HEK293T (cell line): ENCODE measurements at regions not wholly inside any gene's neighbourhood (a gene's known extent, or its start where the extent isn't known, plus 50 kb on each side); places are given as distances from the start of the nearest gene placed in this dataset.

Experiments used
- CTCF ChIA-PET: fragments of 350-600 bp; formaldehyde crosslinking; extraction: SDS; loops from one replicate; lab custom pipeline; 2021; ENCODE audit warnings: antibody characterized with exemption, inconsistent platforms; lab: Yijun Ruan, JAX
- POLR2A ChIA-PET: fragments of 350-600 bp; formaldehyde crosslinking; extraction: SDS; loops from one replicate; lab custom pipeline; 2020; ENCODE audit warnings: antibody characterized with exemption, inconsistent platforms; lab: Yijun Ruan, JAX
- DNase-seq: peaks from one replicate; pipeline ENCODE4 v3.0.0; 2012; ENCODE audit warnings: mixed read lengths; ENCODE audit errors: extremely low spot score
- ARNT ChIP-seq: fragments of 450-650 bp; IDR thresholded peaks from 2 replicates; pipeline ENCODE4 v1.6.1; 2017; ENCODE audit warnings: mild to moderate bottlenecking
- BHLHE40 ChIP-seq: fragments of 450-650 bp; IDR thresholded peaks from 2 replicates; pipeline ENCODE4 v1.6.1; 2016; ENCODE audit warnings: mild to moderate bottlenecking, moderate library complexity, borderline replicate concordance
- CTBP1 ChIP-seq: fragments of 450-650 bp; IDR thresholded peaks from 2 replicates; pipeline ENCODE4 v1.6.1; 2016; ENCODE audit warnings: borderline replicate concordance
- ELF4 ChIP-seq: fragments of 450-650 bp; IDR thresholded peaks from 2 replicates; pipeline ENCODE4 v1.6.1; 2017; ENCODE audit warnings: antibody characterized with exemption
- FOXA1 ChIP-seq: fragments of 450-650 bp; IDR thresholded peaks from 2 replicates; pipeline ENCODE4 v1.6.1; 2016; ENCODE audit warnings: mild to moderate bottlenecking
- FOXK2 ChIP-seq: fragments of 450-650 bp; IDR thresholded peaks from 2 replicates; pipeline ENCODE4 v1.6.1; 2016; ENCODE audit warnings: mild to moderate bottlenecking
- FOXM1 ChIP-seq: fragments of 450-650 bp; IDR thresholded peaks from 2 replicates; pipeline ENCODE4 v1.6.1; 2017; ENCODE audit warnings: mild to moderate bottlenecking, borderline replicate concordance
- HDGF ChIP-seq: fragments of 450-650 bp; IDR thresholded peaks from 2 replicates; pipeline ENCODE4 v1.6.1; 2017; ENCODE audit warnings: antibody characterized with exemption, borderline replicate concordance
- L3MBTL2 ChIP-seq: fragments of 450-650 bp; conservative IDR thresholded peaks from 2 replicates; pipeline ENCODE4 v1.6.1; 2016; ENCODE audit warnings: mild to moderate bottlenecking
- LEF1 ChIP-seq: fragments of 450-650 bp; IDR thresholded peaks from 2 replicates; pipeline ENCODE4 v1.6.1; 2017; ENCODE audit warnings: mild to moderate bottlenecking, borderline replicate concordance
- NFRKB ChIP-seq: fragments of 450-650 bp; IDR thresholded peaks from 2 replicates; pipeline ENCODE4 v1.6.1; 2016; ENCODE audit warnings: mild to moderate bottlenecking, moderate library complexity
- PKNOX1 ChIP-seq: fragments of 450-650 bp; IDR thresholded peaks from 2 replicates; pipeline ENCODE4 v1.6.1; 2016
- SP1 ChIP-seq: fragments of 450-650 bp; IDR thresholded peaks from 2 replicates; pipeline ENCODE4 v1.6.1; 2017
- SUZ12 ChIP-seq: fragments of 450-650 bp; IDR thresholded peaks from 2 replicates; pipeline ENCODE4 v1.6.1; 2016; ENCODE audit warnings: mild to moderate bottlenecking
- TARDBP ChIP-seq: fragments of 450-650 bp; IDR thresholded peaks from 2 replicates; pipeline ENCODE4 v1.6.1; 2016
- ZNF384 ChIP-seq: fragments of 450-650 bp; IDR thresholded peaks from 2 replicates; pipeline ENCODE4 v1.6.1; 2016

DNA sequence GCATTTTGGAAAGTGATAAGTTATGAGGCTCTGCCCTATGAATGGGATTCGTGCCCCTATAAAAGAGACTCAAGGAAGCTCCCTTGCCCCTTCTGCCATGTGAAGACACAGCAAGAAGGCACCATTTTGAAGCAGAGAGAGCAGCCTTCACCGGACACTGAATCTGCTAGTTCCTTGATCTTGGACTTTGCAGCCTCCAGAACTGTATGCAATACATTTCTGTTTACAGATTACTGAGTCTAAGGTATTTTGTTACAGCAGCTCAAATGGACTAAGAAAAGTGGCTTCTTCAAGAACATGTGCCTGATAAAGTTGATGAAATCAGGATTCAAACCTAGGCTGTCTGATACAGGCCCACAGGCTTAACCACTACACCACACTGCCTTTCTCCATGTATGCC is 131.6 kb upstream of the MAP3K1 start:
- POLR2A ChIA-PET: no interaction called here
- CTCF ChIA-PET: no interaction called here
- no peak for DNase-seq
- TF ChIP-seq NFRKB (no peak), SP1 (no peak), ELF4 (no peak), PKNOX1 (no peak), LEF1 (no peak), TARDBP (no peak), BHLHE40 (no peak), CTBP1 (no peak), ARNT (no peak), HDGF (no peak), FOXA1 (no peak), L3MBTL2 (no peak), SUZ12 (no peak), ZNF384 (no peak), FOXM1 (no peak), FOXK2 (no peak)

DNA sequence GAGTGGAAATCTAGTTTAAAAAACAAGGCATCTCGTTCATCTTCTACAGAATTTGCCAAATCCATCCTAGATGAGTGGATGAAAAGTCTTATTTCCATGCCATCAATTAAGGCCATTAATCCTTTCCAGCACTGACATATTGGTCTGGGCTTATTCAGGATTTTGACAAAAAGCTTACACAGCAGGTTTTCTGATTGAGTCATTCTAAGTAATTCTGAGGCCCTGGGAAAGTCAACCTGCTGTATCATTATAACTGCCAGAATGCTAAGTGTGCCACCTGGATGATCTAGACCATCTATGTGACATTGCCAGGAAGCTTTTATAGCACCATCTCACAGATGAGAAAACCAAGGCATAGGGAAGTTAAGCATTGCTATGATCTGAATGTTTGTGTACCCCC is 132.1 kb upstream of the MAP3K1 start:
- DNase-seq: no peak
- TF ChIP-seq L3MBTL2 (no peak), CTBP1 (no peak), NFRKB (no peak), ZNF384 (no peak), TARDBP (no peak), FOXA1 (no peak), FOXK2 (no peak), ARNT (no peak), SUZ12 (no peak)
- CTCF ChIA-PET: no interaction called here
- POLR2A ChIA-PET: no interaction called here

DNA sequence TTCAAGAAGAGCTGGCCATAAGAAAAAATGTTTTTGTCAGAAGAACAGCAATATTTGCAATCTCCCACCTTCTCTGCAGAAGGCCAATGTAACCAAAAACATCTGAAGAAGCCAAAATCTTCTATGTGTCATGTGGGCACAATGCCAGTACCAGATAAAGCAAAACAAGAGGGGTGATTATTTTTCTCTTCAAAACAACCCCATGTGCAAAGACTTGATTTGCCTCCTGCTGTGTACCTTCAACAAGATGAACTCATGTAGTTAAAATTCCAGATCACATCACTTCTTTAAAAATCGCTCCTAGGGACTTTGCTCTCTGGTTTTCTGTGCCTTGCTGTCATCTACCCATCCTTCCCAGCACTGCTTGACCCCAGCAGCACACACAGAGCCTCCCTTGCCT is 134.0 kb upstream of the MAP3K1 start:
- TF ChIP-seq BHLHE40 (no peak), LEF1 (no peak), ELF4 (no peak), HDGF (no peak), TARDBP (no peak), PKNOX1 (no peak), ARNT (no peak)
- CTCF ChIA-PET: no interaction called here
- no peak for DNase-seq
- POLR2A ChIA-PET: no interaction called here

DNA sequence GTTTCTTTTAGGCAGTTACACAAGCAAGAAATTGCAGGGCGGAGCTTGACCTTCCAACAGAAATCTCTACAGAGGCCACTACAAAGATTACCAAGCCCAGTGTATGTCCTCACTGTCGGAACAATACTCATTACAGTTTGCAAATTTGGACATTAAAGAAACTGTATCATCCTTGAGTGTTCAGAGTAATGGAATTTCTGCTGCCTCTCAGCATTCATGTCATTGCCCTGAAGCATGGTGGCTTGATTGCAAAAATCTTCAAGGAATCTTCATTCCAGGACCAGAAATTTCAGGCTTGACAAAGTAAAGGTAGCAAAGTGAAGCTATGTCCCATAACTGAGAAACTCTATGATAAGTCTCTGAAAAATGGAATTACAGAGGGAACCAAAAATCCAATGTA is 134.6 kb upstream of the MAP3K1 start:
- ChIA-PET CTCF (no interaction called here), POLR2A (no interaction called here)
- DNase-seq: no peak
- TF ChIP-seq SUZ12 (no peak), CTBP1 (no peak), TARDBP (no peak), FOXK2 (no peak), SP1 (no peak), NFRKB (no peak), FOXM1 (no peak), PKNOX1 (no peak), ZNF384 (no peak), L3MBTL2 (no peak), ELF4 (no peak), HDGF (no peak), FOXA1 (no peak), ARNT (no peak), LEF1 (no peak)

DNA sequence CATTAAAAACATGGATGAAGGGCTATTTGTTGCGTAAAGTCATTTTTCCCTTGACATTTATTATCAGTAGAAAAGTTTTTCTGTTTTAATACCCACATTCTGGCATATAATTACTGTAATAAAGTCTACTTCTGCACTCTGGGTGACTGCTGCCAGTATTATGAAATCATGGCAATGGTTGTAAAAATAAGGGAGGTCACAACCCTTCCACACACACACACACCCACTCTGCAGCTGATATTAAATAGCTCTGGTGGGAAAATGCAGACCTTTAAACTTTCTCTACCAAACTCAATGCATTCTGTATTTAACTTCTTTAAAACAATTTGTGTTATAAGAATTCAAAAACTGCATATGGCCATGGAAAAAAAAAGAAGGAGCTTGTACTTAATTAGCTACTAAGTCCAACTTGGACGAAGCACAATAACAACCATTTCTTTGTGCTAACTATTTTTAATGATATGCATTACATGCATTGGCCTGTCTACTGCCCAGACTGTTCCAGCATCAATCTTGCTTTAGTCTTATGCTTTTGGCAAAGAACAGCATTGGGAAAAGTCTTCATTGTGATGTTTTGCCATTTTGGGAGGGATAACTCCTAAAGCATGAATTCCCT is 137.6 kb upstream of the MAP3K1 start:
- CTCF ChIA-PET: interaction anchor here (0.7 kb wide), 1 partner anchor 108 kb away, joined by 3 read pairs; no protein-coding TSS in a partner anchor
- no peak for TF ChIP-seq LEF1
- no peak for TF ChIP-seq L3MBTL2
- no peak for TF ChIP-seq PKNOX1
- TF ChIP-seq NFRKB: no peak
- TF ChIP-seq SP1: no peak
- TF ChIP-seq HDGF: no peak
- no peak for TF ChIP-seq CTBP1
- TF ChIP-seq ZNF384: no peak
- TF ChIP-seq TARDBP: no peak
- TF ChIP-seq BHLHE40: no peak
- no peak for TF ChIP-seq FOXA1
- no peak for TF ChIP-seq FOXK2
- TF ChIP-seq ELF4: no peak
- no peak for TF ChIP-seq ARNT
- POLR2A ChIA-PET: no interaction called here
- DNase-seq: no peak

GRCh38 chr5:56676091-56676768 is 139.1 kb upstream of the MAP3K1 start:
- DNase-seq: no peak
- CTCF ChIA-PET: no interaction called here
- TF ChIP-seq CTBP1 (no peak), ZNF384 (no peak), ELF4 (no peak), SP1 (no peak), L3MBTL2 (no peak), LEF1 (no peak), NFRKB (no peak), FOXA1 (no peak), ARNT (no peak), FOXM1 (no peak), BHLHE40 (no peak), TARDBP (no peak), HDGF (no peak), FOXK2 (no peak), SUZ12 (no peak), PKNOX1 (no peak)
- POLR2A ChIA-PET: no interaction called here
